Trophoblast cell (in vitro differentiated cells and primary cell): ENCODE measurements at regions not wholly inside any gene's neighbourhood (a gene's known extent, or its start where the extent isn't known, plus 50 kb on each side); places are given as distances from the start of the nearest gene placed in this dataset.

ENCODE experiments used
- DNase-seq, 2 donors: peaks; one replicate each; pipeline ENCODE4 v3.0.0-alpha.2; 2016
- H2AFZ ChIP-seq: 2 replicates; pipeline ENCODE4 v1.6.1; 2013; ENCODE audit warnings: low read length, moderate library complexity, mild to moderate bottlenecking; ENCODE audit not compliant: insufficient read depth, poor library complexity
- H2AK5ac ChIP-seq: 2 replicates; pipeline ENCODE4 v1.6.1; 2013; ENCODE audit warnings: mild to moderate bottlenecking, low read length
- H2BK120ac ChIP-seq: 2 replicates; pipeline ENCODE4 v1.6.1; 2013; ENCODE audit warnings: low read length, mild to moderate bottlenecking, moderate library complexity; ENCODE audit not compliant: insufficient read depth, poor library complexity
- H2BK12ac ChIP-seq: 2 replicates; pipeline ENCODE4 v1.6.1; 2013; ENCODE audit warnings: mild to moderate bottlenecking, low read length, moderate library complexity
- H2BK5ac ChIP-seq: 2 replicates; pipeline ENCODE4 v1.6.1; 2013; ENCODE audit warnings: low read length, low read depth, moderate library complexity, mild to moderate bottlenecking; ENCODE audit not compliant: poor library complexity
- H3K14ac ChIP-seq: 2 replicates; pipeline ENCODE4 v1.6.1; 2013; ENCODE audit warnings: mild to moderate bottlenecking, low read length
- H3K18ac ChIP-seq: 2 replicates; pipeline ENCODE4 v1.6.1; 2013; ENCODE audit warnings: mild to moderate bottlenecking, low read length
- H3K23ac ChIP-seq: 2 replicates; pipeline ENCODE4 v1.6.1; 2013; ENCODE audit warnings: low read length
- H3K27ac ChIP-seq: 2 replicates; pipeline ENCODE4 v1.5.1; 2013; ENCODE audit warnings: low read depth, mild to moderate bottlenecking, inconsistent platforms, low read length, moderate library complexity
- H3K27me3 ChIP-seq: 2 replicates; pipeline ENCODE4 v1.6.1; 2013; ENCODE audit warnings: inconsistent platforms, mild to moderate bottlenecking, low read length, moderate library complexity; ENCODE audit not compliant: insufficient read depth
- H3K36me3 ChIP-seq, 2 experiments: 1 replicate in 1 of 2; 2 replicates in 1 of 2; pipeline ENCODE4 v1.6.1; 2013; ENCODE audit warnings: low read length in 2 of 2, mild to moderate bottlenecking in 2 of 2, moderate library complexity in 1 of 2; ENCODE audit not compliant: insufficient read depth in 2 of 2, control insufficient read depth in 1 of 2
- H3K4ac ChIP-seq: 2 replicates; pipeline ENCODE4 v1.6.1; 2013; ENCODE audit warnings: low read depth, mild to moderate bottlenecking, low read length, moderate library complexity
- H3K4me1 ChIP-seq, 2 experiments: 1 replicate in 1 of 2; 2 replicates in 1 of 2; pipeline ENCODE4 v1.6.1; 2013; ENCODE audit warnings: low read length in 2 of 2, mild to moderate bottlenecking in 2 of 2, moderate library complexity in 1 of 2; ENCODE audit not compliant: insufficient read depth in 2 of 2, control insufficient read depth in 1 of 2
- H3K4me2 ChIP-seq: 2 replicates; pipeline ENCODE4 v1.6.1; 2013; ENCODE audit warnings: inconsistent platforms, mild to moderate bottlenecking, low read length, moderate library complexity
- H3K4me3 ChIP-seq: 2 replicates; pipeline ENCODE4 v1.5.1; 2013; ENCODE audit warnings: mild to moderate bottlenecking, low read depth, low read length, inconsistent platforms
- H3K79me1 ChIP-seq: one replicate; pipeline ENCODE4 v1.6.1; 2013; ENCODE audit warnings: low read length
- H3K79me2 ChIP-seq: 2 replicates; pipeline ENCODE4 v1.6.1; 2013; ENCODE audit warnings: low read length, mild to moderate bottlenecking; ENCODE audit not compliant: control insufficient read depth, insufficient read depth, poor library complexity
- H3K9ac ChIP-seq: 2 replicates; pipeline ENCODE4 v1.6.1; 2013; ENCODE audit warnings: mild to moderate bottlenecking, low read length
- H3K9me3 ChIP-seq: 2 replicates; pipeline ENCODE4 v1.6.1; 2013; ENCODE audit warnings: low read depth, mild to moderate bottlenecking, control low read depth, inconsistent platforms, low read length; ENCODE audit not compliant: insufficient read depth
- H4K12ac ChIP-seq: 2 replicates; pipeline ENCODE4 v1.6.1; 2013; ENCODE audit warnings: low read depth, mild to moderate bottlenecking, low read length, moderate library complexity
- H4K8ac ChIP-seq: 2 replicates; pipeline ENCODE4 v1.6.1; 2013; ENCODE audit warnings: low read depth, mild to moderate bottlenecking, low read length, moderate library complexity
- H4K91ac ChIP-seq: one replicate; pipeline ENCODE4 v1.6.1; 2013; ENCODE audit warnings: low read depth, mild to moderate bottlenecking, low read length, moderate library complexity
- WGBS: extraction: QIAGEN DNeasy Blood & Tissue Kit; methylation state at CpG from one replicate; pipeline ENCODE4 v1.1.7; 2013; ENCODE audit warnings: missing lambda C conversion rate; ENCODE audit not compliant: insufficient read length, insufficient coverage; ENCODE audit errors: extremely low coverage; 5-methylcytosine and 5-hydroxymethylcytosine counted together

DNA sequence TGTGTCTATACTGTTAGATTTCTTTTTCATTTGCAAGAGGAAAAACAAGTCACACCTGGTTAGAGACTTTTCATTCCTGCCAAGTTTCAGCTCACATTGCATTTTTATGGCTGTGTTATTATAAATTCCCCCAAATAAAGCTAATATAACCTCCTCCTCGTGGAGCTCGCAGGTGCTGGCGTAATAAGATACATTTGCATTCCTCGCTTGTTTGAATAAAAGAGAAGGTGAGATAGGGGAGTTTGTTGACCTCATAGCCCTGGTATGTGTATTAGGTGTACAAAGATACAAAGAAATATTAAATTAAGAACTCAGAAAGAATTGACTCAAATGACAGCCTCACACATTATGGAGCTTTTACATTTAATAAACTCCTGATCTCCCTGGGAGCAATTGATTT, 257.7 kb upstream of the SP8 start:
- no peak overlapping the region for H3K23ac ChIP-seq
- no peak overlapping the region for H3K4ac ChIP-seq

DNA sequence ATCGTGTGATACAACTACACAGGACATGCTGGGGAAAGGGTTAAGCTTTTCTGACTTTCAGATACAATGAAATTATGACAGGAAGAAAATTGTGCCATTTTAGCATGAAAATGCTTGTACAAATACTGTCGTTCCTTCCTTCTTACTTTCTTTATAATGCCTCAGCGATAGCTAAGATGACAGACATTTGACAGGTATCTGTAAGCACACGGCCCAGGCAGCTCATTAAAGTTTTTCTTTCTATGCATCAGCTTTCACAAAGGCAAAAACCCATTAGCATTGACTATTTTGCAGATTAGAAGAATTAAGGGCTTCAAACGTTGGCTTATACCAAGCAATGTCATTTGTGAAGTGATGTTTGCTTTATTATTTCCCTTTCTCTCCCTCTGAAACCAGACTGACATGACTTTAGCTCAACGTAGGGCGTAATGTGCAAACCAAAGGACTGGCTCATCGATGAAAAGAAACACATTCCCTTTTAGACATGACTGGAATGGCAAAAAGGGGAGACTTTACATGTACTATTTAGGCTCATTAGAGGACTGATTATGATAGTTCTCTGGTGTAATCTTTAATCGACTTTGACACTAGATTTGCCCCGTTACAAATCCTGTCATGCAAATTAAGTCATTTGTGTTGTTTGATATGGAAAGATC, 258.4 kb upstream of the SP8 start:
- Histone ChIP-seq H4K8ac (no peak overlapping the region), H4K12ac (no peak overlapping the region), H3K4me1 (no peaks in the 10 kb centered on the region), H3K23ac (no peak overlapping the region), H3K79me1 (no peaks in the 10 kb centered on the region), H3K27ac (no peak overlapping the region), H2BK120ac (no peak overlapping the region), H2AFZ (no peak overlapping the region), H3K4me2 (no peak overlapping the region), H4K91ac (no peak overlapping the region), H2AK5ac (no peak overlapping the region), H3K79me2 (no peaks in the 10 kb centered on the region), H3K36me3 (no peaks in the 10 kb centered on the region), H3K9me3 (no peaks in the 10 kb centered on the region), H3K4me3 (no peak overlapping the region), H3K27me3 (no peaks in the 10 kb centered on the region), H3K18ac (no peak overlapping the region), H3K9ac (no peak overlapping the region), H2BK12ac (no peak overlapping the region), H2BK5ac (no peak overlapping the region), H3K14ac (no peak overlapping the region), H3K4ac (no peak overlapping the region)
- WGBS, result no CpG with 5 or more reads among the region's 10 CpGs
- DNase-seq, result no peak

More for the DNA sequence above, 257.7 kb upstream of the SP8 start:
- H3K36me3 ChIP-seq, result no peaks in the 10 kb centered on the region
- H3K14ac ChIP-seq, result no peak overlapping the region
- no peaks in the 10 kb centered on the region for H3K79me2 ChIP-seq
- H4K91ac ChIP-seq, result no peak overlapping the region
- no peak for DNase-seq
- no peak overlapping the region for H3K4me2 ChIP-seq
- H3K9ac ChIP-seq, result no peak overlapping the region
- no peaks in the 10 kb centered on the region for H3K9me3 ChIP-seq
- H3K79me1 ChIP-seq, result no peaks in the 10 kb centered on the region
- no peak overlapping the region for H2AFZ ChIP-seq
- no CpG with 5 or more reads among the region's 4 CpGs for WGBS
- no peak overlapping the region for H4K8ac ChIP-seq
- H2BK120ac ChIP-seq, result no peak overlapping the region
- no peak overlapping the region for H3K27ac ChIP-seq
- no peak overlapping the region for H3K4me3 ChIP-seq
- no peaks in the 10 kb centered on the region for H3K27me3 ChIP-seq
- no peaks in the 10 kb centered on the region for H3K4me1 ChIP-seq
- no peak overlapping the region for H2BK5ac ChIP-seq
- H4K12ac ChIP-seq, result no peak overlapping the region
- H3K18ac ChIP-seq, result no peak overlapping the region
- H2AK5ac ChIP-seq, result no peak overlapping the region
- no peak overlapping the region for H2BK12ac ChIP-seq

DNA sequence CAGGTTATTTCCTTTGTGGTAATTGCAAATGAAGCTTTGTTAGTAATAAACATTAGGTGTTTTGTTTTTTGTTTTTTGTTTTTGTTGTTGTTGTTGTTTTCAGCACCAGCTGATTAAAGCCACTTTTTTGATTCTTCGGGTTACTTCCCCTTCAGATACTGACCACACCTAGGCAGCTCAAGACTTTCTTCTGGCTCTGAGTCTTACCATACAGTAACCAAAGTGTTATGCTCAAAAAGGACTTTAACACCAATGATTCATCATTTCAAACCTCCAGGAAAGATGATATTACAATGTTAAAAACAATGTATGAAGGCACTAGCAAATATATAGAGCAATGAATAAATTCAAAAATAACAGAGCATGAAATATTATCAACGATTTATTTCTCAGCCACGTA, 265.2 kb upstream of the SP8 start:
- Histone ChIP-seq H3K4me2 (no peak overlapping the region), H4K12ac (no peak overlapping the region), H3K36me3 (no peaks in the 10 kb centered on the region), H4K91ac (no peak overlapping the region), H2BK120ac (no peak overlapping the region), H2AFZ (no peak overlapping the region), H2BK12ac (no peak overlapping the region), H3K4ac (no peak overlapping the region), H3K27me3 (no peaks in the 10 kb centered on the region), H3K14ac (no peak overlapping the region), H4K8ac (no peak overlapping the region), H3K18ac (no peak overlapping the region), H3K79me1 (no peaks in the 10 kb centered on the region), H3K79me2 (no peaks in the 10 kb centered on the region), H3K4me3 (no peak overlapping the region), H3K9me3 (no peaks in the 10 kb centered on the region), H3K9ac (no peak overlapping the region), H3K23ac (no peak overlapping the region), H2BK5ac (no peak overlapping the region), H3K4me1 (no peaks in the 10 kb centered on the region), H3K27ac (no peak overlapping the region), H2AK5ac (no peak overlapping the region)
- WGBS, result no CpG with 5 or more reads among the region's 3 CpGs
- DNase-seq, result no peak

DNA sequence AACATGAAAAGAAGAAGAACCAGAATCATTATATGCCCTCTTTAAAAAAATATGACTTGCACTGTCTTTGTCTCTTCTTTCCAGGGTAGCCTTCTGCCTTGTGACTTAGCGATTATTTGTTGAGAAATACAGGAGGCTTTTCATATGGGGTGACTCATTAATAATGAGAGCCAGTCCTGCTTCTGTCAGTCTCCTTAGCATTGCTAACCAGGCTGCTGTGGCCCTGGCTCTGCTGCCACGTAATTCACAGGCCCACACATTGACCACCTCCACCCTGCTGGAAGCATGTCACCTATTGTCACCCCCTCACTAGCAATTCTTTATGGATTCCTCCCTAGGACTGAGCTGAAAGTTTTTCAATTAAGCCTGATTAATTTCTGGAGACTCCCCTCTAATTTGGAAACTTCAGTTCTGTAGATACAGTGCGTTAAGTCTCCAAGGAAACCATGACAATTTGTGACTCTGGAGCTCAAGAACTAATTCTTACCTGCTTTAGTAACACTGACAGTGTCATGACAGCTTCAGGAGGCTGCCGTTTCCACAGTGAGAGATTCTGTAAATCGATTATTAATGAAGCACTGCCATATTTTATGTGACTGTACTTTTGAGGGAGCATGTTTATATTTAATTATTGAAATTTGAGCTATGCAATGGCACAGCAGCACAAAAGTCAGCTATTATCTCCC, 267.9 kb upstream of the SP8 start:
- H3K36me3 ChIP-seq, result no peaks in the 10 kb centered on the region
- H3K4ac ChIP-seq, result no peak overlapping the region
- H3K4me2 ChIP-seq, result no peak overlapping the region
- no CpG with 5 or more reads among the region's 5 CpGs for WGBS
- no peak overlapping the region for H3K14ac ChIP-seq
- H2AK5ac ChIP-seq, result no peak overlapping the region
- no peak overlapping the region for H3K18ac ChIP-seq
- no peak overlapping the region for H3K9ac ChIP-seq
- H3K27me3 ChIP-seq, result no peaks in the 10 kb centered on the region
- H2AFZ ChIP-seq, result no peak overlapping the region
- H3K4me3 ChIP-seq, result no peak overlapping the region
- no peak overlapping the region for H2BK5ac ChIP-seq
- no peak for DNase-seq
- H4K8ac ChIP-seq, result no peak overlapping the region
- H3K79me1 ChIP-seq, result no peaks in the 10 kb centered on the region
- H2BK120ac ChIP-seq, result no peak overlapping the region
- H3K23ac ChIP-seq, result no peak overlapping the region
- no peak overlapping the region for H2BK12ac ChIP-seq
- no peaks in the 10 kb centered on the region for H3K4me1 ChIP-seq
- H3K9me3 ChIP-seq, result no peaks in the 10 kb centered on the region
- H3K27ac ChIP-seq, result no peak overlapping the region
- H4K12ac ChIP-seq, result no peak overlapping the region
- H3K79me2 ChIP-seq, result no peaks in the 10 kb centered on the region
- no peak overlapping the region for H4K91ac ChIP-seq
